Muscle of back (tissue), 3 donors: ENCODE measurements at regions not wholly inside any gene's neighbourhood (a gene's known extent, or its start where the extent isn't known, plus 50 kb on each side); places are given as distances from the start of the nearest gene placed in this dataset.

Experiments used
- DNase-seq, 3 donors: peaks; one replicate each; pipeline versions ENCODE4 v3.0.0 to v3.0.0-alpha.2; 2013

DNA sequence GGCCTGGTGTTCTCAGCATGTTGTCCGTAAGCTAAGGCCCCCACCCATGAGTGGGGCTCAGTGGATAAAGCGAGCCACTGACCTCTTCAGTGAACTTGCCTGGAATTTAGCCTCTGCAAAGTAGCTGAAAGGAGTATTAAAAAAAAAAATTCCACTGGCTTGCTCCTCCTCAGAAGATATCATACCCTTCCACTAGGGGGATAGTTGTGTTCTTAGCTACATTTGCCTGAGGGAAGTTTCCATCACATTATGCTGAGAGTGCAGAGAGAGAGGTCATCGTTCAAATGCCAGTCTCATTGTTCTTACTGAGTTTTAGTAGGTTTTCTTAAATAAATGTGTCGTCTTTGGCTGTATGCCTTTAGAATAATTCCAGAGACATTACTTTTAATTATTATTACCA is 879.7 kb downstream of the JRKL start:
- no peak for DNase-seq

DNA sequence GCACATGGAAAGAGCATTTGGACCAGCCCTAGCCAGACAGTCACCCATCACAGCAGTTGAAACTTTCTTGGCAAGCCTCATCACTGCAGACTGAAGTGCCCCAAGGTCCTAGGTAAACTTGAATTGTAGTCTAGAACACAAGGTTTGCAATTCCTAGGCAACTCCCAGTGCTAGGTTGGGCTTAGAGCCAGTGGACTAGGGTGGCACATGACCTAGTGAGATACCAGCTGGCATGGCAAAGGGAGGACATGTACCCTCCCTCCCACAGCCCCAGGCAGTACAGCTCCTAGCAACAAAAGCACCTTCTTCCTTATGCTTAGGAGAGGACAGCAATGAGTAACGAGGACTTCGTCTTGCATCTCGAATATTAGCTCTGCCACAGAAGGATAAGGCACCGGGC is 889.5 kb downstream of the JRKL start:
- DNase-seq = no peak

DNA sequence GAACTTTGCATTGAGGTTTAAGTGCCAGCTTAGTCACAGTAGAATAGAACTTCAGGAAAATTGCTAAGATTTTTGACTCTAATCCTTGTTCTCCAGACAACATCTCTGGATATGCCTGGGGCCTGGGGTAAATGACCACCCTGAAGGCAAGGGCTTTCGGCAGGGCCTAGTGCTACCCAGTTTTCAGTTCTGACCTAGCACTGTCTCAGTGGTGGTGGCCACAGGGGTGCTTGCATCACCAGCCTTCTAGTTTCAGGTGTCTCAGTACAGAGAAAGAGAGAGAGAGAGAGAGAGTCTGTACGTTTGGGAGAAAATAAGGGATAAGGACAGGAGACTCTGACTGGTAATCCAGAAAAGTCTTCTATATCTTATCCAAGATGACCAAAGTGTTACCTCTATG is 890.5 kb downstream of the JRKL start:
- DNase-seq = no peak

DNA sequence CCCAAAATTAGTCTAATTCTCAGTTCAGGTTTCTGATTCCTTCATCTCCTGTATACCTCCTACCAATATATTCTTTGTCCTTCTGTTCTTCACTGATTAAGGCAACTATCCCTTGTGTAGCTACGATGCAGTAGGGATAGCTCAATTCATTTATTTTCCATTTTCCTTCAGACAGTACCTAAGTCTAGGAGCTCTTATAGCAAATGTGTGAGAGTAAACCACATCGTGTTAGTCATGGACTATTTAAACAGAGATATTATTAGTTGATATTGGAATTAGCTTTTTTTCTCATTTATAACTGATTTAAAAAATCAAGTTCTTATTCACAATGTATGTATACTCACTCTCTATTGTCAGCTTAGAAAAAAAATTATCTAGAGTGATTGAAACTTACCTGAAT is 900.0 kb downstream of the JRKL start:
- no peak for DNase-seq

DNA sequence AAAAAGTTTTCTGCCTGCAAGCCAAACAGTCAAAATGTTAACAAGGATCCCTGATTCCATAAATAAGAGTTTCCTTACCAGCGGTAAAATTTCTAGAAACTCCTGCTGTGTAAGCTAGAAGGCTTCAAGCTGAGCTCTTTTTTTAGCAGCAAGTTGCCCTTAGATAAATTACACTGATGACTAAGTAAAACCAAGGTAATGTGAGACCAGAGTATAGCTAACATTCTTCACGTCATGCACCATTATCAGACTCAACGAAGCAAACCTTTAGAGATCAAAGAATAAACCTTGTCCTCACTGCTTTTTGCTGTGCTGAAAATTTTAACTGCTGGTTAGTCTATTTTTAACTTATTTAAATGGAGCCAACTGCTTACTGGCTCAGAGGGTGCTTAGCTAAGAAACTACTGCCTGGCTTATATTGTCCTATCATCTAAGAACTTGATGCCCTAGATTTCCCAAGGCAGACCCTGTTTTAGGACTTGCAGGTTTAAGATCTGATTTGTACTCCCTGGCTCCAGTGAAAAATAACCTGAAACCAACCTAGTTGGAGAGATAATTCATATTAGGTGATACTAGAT is 900.7 kb downstream of the JRKL start:
- DNase-seq = peak; percentile 1 to 2 (median 2)

DNA sequence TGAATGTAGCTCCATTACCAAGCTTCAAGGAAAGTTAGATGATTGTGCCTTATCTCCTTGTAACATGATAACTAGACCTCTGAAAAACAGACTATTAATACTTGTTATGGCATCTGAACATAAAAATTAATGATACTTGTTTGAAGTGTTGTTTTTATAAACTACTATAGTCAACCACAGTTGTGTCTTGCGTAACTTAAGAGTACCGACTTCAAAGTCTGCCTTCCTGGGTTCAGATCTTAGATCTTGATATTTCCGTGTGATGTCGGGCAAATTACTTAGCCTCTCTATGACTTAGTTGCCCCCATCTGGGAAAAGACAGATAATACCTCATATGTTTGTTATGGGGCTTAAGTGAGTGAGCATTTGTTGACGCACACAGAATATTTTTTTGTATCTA is 906.5 kb downstream of the JRKL start:
- DNase-seq = no peak

DNA sequence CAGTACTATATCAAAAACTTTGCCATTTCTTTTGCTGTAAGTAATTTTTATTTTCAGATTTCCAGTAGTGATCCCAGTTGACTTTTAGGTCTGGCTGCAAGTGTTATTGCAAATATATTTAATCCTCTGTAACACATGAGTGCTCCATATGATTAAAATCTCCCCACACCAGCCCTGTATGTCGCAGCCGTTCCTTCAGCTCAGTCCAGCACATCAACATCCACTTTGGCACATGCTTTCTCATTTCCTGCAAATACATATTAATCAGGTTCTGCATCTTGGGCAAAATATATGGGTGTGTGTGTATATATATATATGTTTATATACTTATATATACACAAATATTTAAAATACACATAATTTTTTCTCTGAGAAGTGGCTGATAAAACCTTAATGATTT is 919.5 kb downstream of the JRKL start:
- no peak for DNase-seq

DNA sequence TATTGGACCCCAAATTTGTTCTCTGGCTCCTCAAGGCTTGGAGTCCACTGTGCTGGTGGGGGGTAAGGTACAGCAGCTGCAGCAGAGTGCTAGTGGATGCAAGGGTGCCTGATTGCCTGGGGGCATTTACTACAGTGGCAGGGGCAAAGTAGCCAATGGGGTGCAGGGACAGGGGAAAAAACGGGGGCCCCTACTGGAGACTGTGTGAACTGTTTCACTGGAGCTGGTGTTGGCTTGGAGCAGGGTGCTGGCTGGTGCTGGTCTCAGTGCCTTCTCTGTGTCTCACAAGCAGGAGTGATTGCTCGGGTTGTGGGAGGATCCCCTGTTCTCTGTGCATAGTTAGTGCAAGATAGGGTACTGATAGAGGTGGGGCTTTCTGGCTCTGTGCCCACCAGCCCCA is 935.9 kb downstream of the JRKL start:
- DNase-seq = no peak

DNA sequence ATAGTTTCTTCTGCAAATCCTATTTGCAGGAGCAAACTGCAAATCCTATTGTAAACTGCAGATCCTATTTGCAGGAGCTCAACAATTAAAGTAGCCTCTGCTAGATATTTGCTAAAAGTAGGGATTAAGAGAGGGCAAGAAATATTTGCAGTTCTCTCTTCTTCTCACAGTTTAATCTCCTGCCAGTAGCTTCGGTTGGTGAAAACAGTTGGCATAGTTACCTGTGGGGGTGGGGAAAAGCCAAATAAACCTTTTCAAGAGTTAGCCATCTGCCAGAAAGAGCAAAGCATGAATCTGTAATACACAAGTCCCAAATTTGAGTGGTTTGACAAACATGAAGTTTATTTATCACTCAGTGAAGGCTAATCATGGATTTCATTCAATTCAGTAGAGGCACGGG is 942.5 kb downstream of the JRKL start:
- DNase-seq = no peak

DNA sequence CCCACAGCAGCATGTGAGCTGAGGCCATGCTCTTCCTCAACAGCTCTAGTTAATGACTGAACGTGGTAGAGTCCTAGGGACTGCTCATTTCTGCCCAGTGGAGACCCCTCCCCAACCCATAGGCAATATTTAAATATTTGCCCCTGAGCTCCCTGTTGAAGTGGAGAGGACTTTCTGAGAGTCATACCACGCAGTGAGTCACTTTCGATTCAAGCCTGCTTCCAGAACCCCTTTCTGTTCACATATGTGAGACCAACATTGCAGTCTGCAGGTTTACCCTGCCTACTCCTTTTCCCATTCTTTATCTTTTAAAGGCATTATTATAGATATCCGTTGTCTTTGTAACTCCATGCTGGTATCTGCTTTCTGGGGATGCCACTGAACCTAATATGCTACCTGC is 946.3 kb downstream of the JRKL start:
- no peak for DNase-seq

DNA sequence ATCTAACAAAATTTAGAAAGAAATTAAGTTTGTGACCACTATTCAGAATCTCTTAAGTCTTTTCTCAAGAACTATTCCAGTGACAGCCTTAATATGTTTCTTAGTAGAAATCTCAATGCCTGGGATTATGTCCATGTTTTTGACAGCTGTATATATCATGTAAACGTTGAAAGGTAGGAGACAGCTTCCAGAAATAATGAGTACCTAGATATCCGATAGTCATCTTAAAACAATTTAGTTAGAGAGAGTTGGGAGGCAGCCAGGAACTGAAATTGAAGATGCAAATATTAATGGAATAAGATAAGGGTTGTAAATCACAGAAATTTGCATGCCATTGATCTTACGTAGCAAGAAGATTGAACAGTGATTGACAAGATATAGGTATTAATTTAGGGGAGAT is 955.2 kb downstream of the JRKL start:
- DNase-seq = no peak

DNA sequence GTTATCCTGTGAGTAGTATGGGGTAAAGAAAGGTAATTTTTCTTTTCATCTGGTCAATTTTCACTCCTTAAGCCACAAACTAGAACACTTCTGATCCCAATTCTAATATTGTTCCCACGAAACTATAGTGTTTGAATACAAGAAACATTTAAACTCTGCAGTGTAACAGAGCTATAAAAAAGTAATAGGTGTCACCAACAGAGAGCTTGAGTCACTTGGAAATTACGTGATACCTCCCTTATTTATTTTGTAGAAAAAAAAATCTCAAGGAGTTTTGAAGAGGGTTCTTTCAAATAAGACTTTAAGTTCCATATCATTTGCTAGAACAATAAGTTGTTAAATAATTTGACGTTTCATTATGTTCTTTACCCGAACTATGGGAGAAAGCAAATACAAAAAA is 959.4 kb downstream of the JRKL start:
- DNase-seq = no peak

DNA sequence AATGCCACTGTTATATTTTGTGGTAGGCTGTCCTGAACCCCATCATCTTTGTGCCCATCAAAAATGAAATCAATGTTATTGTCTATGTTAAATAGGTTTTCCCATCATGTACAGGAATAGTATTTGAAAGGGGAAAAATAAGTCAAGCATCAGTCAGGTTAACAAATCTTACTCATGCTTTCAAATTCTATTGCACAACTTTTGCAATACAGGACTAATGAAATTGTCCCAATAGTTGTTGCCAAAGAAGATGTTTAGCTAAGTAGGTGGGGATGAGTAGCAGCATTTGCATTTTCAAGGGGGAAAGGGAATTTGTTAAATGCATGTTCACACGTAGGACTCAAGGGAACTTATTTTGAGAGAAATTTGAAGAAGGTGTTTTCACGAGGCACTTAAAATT is 962.1 kb downstream of the JRKL start:
- no peak for DNase-seq

DNA sequence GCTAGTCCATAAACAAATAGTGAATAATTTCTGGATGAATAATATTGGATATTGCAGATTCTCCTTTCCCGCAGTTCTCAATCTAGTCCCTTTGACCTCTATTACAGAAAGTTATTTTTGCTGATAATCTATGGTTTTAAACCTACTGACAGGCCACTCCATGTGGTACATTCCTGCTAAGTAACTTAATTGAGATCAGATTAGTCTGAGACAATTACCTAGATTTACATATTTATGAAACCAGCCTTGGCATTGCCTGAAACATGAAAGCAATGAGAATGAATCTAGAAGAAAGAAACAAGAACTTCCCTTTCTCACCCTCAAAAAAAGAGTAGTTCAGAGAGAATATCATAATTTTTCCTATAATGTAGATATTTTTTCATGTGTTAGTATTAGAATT is 964.2 kb downstream of the JRKL start:
- DNase-seq = no peak

DNA sequence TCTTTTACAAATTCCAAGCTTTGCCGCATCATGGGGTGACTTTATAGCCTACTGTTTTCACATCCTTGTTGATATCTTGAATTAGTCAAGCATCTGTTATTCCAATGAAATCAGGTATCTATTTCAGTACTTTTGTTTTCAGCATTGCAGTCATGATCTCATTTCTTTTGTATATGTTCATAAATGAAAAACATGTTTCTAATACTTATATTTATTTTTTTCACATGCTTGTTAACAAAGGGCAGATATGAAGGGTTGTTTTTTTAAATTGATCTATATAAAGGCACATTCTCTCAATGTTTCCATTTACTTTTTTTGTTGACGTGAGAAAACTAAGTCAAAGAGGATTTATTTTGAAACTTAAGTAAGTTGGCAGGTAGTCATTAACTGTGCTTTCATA is 964.8 kb downstream of the JRKL start:
- DNase-seq = no peak

DNA sequence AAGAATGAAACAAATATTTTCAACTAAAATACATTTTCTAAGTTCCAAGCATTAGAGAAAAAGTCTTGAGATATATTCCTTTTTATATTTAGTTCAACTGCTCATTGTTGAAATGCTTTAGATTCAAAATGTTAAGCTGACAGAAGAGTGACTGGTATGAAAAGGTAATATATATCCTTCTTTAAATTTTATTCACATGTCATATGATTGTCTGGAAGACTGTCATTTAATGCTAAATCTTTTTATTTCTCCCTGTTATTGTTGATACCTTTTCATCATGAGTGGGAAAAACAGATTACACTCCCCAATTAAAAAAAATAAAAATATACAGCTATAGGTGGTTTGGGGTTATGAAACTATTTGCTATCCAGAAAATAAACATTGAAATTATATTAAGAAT is 965.4 kb downstream of the JRKL start:
- DNase-seq = no peak

DNA sequence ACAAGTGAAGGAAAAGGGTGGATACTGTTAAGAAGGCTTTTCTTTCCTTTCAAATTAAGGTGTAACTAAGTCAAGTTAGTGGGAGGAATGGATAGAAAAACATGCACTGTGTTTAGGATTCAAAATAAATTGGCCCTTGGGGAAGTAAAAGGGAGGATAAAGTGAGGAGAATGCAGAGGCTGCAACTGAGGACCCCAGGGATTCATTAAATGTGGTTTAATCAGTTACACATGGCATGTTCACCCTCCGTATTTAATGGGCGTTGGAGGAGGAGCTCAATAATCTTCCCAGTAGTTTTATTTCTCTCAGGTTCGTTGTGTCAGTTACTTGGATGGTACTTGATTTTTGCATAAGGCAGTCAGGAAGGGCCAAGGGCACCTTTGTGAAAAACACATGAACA is 966.3 kb downstream of the JRKL start:
- DNase-seq = no peak

DNA sequence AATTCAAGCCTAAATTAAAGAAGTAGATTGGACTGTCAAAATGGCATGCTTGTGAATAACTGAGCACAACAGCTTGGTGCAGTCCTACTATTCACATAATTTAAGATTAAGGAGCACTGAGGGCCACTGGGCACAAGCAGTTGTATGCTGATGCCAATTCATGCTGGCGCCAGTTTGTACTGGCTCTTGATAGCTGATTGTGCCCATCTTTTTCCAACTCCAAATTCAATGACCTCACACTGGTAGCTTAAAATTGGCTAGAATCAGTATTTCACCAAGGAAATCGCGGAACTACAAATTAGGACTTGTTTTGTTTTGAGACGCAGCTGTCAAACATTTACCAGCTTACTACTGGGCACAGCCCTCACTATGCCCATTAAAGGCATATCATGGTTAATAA is 969.2 kb downstream of the JRKL start:
- no peak for DNase-seq

DNA sequence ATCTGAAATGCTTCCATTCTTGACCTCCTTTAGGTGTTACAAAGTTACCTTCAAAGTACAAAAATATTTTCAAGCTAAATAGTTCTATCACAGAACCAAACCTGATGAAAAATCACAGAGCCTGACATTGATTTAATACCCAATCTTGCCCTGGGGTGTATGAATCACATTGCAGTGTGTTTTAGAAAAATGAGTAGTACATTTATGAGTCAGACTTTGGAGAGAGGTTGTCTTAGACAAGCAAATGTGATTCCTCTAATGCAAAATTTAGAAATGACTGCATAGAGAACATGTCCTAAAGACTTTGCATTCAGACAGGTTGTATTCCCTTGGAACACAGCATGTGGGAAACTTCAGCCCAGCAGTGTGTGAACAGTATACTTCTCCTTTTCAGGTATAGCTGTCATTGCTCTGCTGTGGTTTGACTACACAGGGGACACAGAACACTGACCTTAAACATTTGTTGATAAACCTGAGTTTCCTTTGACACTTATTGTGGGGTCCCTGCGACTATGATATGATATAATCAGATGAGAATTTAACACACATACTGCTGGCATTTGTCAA is 972.1 kb downstream of the JRKL start:
- peak in 1 of 3 donors; percentile 14 for DNase-seq

DNA sequence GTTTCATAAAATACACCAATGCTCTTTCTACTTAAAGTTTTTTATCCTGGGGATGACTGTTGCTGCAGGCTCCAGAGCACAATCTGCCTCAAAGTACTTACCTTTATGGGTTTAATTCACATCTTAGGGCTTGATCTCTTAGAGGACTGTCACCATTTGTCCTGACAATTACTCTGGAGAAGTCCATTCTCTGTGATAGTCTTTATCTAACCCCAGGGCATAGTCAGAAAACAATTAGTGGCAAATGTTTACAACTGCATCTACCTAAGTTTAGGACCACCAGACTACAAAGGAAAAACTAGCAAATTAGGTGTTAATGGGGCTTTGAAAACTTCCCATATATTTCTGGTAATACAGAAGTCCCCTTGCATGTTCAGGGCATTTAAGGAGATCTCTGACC is 973.5 kb downstream of the JRKL start:
- DNase-seq = no peak

DNA sequence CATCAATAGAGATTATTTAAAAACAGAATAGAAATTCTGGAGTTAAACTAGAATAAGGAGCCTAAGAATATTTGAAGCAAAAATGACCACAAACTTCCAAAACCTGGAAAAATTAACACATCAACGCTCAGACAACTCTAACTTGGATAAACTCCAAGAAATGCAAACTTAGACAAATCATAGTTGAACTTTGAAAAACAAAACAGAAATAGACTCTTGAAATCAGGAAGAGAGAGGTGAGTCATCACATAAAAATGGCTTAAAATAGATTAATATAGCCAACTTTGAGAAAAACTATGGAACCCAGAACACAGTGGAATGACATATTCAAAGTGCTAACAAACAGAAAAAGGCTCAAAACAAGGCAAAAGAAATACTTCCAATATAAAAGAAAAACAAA is 974.2 kb downstream of the JRKL start:
- DNase-seq = peak in 1 of 3 donors; percentile 53

DNA sequence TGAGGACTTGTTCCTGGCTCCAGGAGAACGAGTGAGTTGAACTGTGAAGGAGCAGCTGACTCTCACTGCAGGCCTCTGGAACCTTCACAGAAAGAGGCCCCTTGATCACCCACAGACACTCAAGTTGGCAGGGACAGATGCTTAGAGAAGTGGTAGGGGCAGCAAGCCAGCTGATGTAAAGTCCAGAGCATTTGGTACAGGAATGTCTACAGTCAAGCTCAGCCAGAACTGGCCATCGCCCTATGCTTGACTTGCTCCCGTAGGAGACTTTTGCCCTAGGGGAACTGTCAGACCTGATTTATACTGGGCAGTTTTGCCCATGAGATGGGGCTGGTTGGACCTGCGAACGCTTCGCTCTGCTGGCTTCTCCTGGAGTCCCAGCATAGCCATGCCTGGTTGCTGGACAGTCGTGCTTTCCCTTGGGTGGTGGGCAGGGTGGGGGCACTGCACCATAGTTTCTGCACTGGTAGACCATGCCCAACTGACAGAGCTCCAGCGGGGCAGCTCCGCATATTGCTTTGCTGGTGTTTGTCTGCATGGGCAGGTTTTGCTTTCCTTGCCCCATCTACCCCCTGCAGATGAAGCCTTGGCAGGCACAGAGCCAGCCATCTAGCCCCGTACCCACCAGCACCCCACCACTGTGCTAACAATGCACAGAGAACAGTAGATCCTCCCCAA is 977.7 kb downstream of the JRKL start:
- DNase-seq = no peak

DNA sequence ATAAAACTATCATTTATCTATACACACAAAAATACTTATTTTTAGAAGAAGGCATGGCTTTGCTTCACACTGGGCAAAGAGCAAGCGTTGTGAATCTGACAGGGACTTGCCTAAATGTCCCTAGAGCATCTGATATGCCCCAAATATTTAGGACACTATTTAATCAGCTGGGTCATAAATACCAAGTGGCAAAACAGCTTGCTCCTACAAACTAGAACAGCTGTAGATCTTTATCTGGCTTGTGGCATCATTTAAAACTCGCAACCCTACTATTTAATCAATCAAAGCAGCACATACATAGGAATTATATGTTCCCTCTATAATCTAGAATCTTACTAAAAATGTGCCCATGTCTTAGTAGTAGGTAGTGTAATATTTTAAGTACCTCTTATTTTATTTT is 999.5 kb downstream of the JRKL start:
- no peak for DNase-seq

DNA sequence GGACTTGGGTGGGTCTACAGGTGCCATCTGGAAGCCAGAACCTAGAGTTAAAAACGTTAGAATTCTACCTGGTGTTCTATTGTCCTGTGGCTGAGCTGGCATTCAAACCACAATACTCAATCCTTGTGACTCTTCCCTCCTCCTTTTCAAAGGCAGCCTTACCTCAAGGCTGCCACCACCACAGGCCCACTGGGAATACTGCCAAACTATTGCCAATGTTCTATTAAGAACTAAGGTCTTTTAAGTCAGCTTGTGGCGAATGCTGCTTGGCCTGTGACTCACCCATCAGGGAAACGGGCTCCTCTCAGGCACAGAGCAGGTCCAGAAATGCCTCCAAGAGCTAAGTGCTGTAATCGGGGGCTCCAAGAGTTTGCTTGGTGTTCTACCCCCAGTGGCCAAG is 1008.4 kb downstream of the JRKL start:
- DNase-seq = no peak
